ENCODE measurements at regions not wholly inside any gene's neighbourhood (a gene's known extent, or its start where the extent isn't known, plus 50 kb on each side); places are given as distances from the start of the nearest gene placed in this dataset. TPM values are rescaled to one million over a fixed set of nuclear protein-coding genes. Genes with fewer than 3 reads are reported as not detected.

Small RNA genes in the stretch of these regions (small RNA-seq; reads per million reads assigned to genes)
- gene AC013412.1 (not detected), gene SRIP3 (not detected)
